ENCODE measurements at regions not wholly inside any gene's neighbourhood (a gene's known extent, or its start where the extent isn't known, plus 50 kb on each side); places are given as distances from the start of the nearest gene placed in this dataset.

- H2BK120ac ChIP-seq (ENCODE audit: low read depth, low read length, poor library complexity, severe bottlenecking): no peak overlapping the region
- no peak overlapping the region for H3K4ac ChIP-seq (ENCODE audit: low read depth, low read length)
- H3K27me3 Mint-ChIP-seq (ENCODE audit: low read depth): no peaks in the 10 kb centered on the region
- H4K8ac ChIP-seq (replicated peaks; ENCODE audit: insufficient read length, low read depth, low read length): no peak overlapping the region
- no peak overlapping the region for H3K18ac ChIP-seq (ENCODE audit: insufficient read length, low read depth, low read length)
- H2AK5ac ChIP-seq (ENCODE audit: insufficient read length, low read length): no peak overlapping the region
- no peaks in the 10 kb centered on the region for H3K23me2 ChIP-seq (ENCODE audit: insufficient read length, low read depth, low read length, poor library complexity, severe bottlenecking)
- no peak overlapping the region for H3K56ac ChIP-seq (ENCODE audit: insufficient read length, low read depth, low read length)
- no peak for DNase-seq
- H3K4me3 Mint-ChIP-seq: no peak overlapping the region
- H3K4me1 Mint-ChIP-seq: no peaks in the 10 kb centered on the region
- H3K36me3 Mint-ChIP-seq (ENCODE audit: insufficient read depth in 1 of 3, low read depth in 3 of 3): no peaks in the 10 kb centered on the region
- no peaks in the 10 kb centered on the region for H3K4me1 ChIP-seq (ENCODE audit: insufficient read depth, low read length)
- no peak overlapping the region for H2BK5ac ChIP-seq (ENCODE audit: insufficient read length, low read length)
- no peak overlapping the region for H3K9ac ChIP-seq (ENCODE audit: extremely low read depth, insufficient read length, low read length)
- H4K20me1 ChIP-seq (ENCODE audit: control insufficient read depth, insufficient read depth, insufficient read length): no peaks in the 10 kb centered on the region
- no peaks in the 10 kb centered on the region for H3K79me2 ChIP-seq (ENCODE audit: insufficient read depth, low read length)
- H4K5ac ChIP-seq (ENCODE audit: insufficient read length, low read depth, low read length): no peak overlapping the region
- no peak overlapping the region for H3K27ac Mint-ChIP-seq
- no peaks in the 10 kb centered on the region for H3K9me3 ChIP-seq (ENCODE audit: control insufficient read depth, low read depth, low read length)
- H3K14ac ChIP-seq (ENCODE audit: insufficient read depth, low read length): no peak overlapping the region
- no peaks in the 10 kb centered on the region for H3K79me1 ChIP-seq (ENCODE audit: insufficient read depth, low read depth, low read length, poor library complexity, severe bottlenecking)
- TF ChIP-seq, protein P1, sequence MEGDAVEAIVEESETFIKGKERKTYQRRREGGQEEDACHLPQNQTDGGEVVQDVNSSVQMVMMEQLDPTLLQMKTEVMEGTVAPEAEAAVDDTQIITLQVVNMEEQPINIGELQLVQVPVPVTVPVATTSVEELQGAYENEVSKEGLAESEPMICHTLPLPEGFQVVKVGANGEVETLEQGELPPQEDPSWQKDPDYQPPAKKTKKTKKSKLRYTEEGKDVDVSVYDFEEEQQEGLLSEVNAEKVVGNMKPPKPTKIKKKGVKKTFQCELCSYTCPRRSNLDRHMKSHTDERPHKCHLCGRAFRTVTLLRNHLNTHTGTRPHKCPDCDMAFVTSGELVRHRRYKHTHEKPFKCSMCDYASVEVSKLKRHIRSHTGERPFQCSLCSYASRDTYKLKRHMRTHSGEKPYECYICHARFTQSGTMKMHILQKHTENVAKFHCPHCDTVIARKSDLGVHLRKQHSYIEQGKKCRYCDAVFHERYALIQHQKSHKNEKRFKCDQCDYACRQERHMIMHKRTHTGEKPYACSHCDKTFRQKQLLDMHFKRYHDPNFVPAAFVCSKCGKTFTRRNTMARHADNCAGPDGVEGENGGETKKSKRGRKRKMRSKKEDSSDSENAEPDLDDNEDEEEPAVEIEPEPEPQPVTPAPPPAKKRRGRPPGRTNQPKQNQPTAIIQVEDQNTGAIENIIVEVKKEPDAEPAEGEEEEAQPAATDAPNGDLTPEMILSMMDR (conservative IDR thresholded peaks at IDR 0.05): no peak
- H3K23ac ChIP-seq (ENCODE audit: insufficient read length, low read depth, low read length): no peak overlapping the region
- H3T11ph ChIP-seq (ENCODE audit: low read length): no peak overlapping the region
- H4K91ac ChIP-seq (ENCODE audit: insufficient read length, low read depth, low read length): no peak overlapping the region
- H2BK15ac ChIP-seq (ENCODE audit: low read depth, low read length): no peak overlapping the region
- no peak overlapping the region for H2BK20ac ChIP-seq (ENCODE audit: low read depth, low read length, poor library complexity, severe bottlenecking)
- H2AFZ ChIP-seq (ENCODE audit: low read length): no peak overlapping the region
- H2BK12ac ChIP-seq (ENCODE audit: insufficient read length, low read depth, low read length): no peak overlapping the region
- no peak overlapping the region for H3K27ac ChIP-seq (ENCODE audit: insufficient read length, low read depth, low read length)
- WGBS (ENCODE audit: extremely low coverage, insufficient read length, low lambda C conversion rate): no CpG with 5 or more reads among the region's 1 CpG
- H3K9me3 Mint-ChIP-seq: no peaks in the 10 kb centered on the region
- H3K4me2 ChIP-seq (ENCODE audit: insufficient read depth, insufficient read length, low read length): no peak overlapping the region
- H3K27me3 ChIP-seq (ENCODE audit: insufficient read depth, low read length): no peaks in the 10 kb centered on the region
Observed at GRCh38 chr13:76552807-76553206, 333.4 kb downstream of the KCTD12 start.
